SIG-M5 treated with dmso at 0.1 percent for 504 hours (cell line): ENCODE measurements at regions not wholly inside any gene's neighbourhood (a gene's known extent, or its start where the extent isn't known, plus 50 kb on each side); places are given as distances from the start of the nearest gene placed in this dataset.

Source experiments
- DNase-seq: peaks from one replicate; lab custom pipeline; 2025; ENCODE audit not compliant: unreplicated experiment; lab: John Stamatoyannopoulos, UW

DNA sequence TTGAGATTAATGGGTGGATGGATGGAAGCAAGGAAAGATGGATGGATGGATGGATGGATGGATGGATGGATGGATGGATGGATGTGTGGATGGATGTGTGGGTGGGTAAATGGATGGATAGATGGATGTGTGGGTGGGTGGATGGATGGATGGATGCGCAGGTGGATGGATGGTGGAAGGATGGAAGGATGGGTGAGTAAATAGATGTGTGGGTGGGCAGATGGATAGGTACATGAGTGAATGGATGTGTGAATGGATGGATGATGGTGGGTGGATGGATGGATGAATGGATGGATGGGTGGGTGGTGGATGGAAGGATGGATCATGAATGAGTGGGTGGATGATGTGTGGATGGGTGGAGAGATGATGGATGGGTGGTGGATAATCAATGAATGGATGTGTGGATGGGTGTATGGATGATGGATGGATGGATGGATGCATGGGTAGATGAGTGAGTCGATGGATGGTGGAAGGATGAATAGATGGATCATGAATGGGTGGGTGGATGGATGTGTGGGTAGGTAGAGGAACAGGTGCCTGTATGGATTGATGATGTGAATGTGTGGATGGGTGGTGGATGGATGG is 375.2 kb downstream of the BRD1 start:
- DNase-seq = no peak

DNA sequence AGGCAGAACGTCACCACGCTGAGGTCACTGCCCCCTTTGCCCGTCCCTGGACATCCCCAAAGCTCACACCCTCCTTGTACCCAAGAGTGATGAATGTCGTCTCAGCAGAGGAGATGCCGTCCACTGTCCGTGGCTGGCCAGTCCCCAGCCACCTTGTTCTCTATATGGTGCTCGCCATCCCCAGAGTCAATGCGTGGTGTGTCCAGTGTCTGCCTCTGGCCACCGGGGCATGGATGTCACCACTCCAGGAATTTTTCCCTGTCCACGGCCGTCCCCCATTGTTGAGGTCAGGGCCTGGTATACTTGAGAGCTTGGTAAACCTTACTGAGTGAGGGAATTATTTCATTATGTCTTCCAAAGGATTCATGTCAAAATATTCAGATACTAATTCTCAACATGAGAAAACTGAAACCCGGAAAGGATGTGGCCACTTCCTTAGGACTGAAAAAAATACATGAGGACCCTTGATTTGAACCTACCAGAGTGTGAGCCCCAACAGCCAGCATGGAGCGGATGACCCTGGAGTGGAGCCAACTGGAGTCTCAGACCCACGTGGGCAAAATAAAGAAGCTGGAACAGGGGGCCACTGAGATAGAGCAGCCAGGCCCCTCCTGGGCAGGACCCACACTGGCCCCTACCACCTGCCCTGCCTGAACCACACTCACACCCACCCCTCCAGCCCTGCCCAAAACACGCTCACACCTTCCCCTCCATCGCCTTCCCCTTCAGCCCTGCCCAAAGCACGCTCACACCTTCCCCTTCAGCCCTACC is 376.4 kb downstream of the BRD1 start:
- no peak for DNase-seq

DNA sequence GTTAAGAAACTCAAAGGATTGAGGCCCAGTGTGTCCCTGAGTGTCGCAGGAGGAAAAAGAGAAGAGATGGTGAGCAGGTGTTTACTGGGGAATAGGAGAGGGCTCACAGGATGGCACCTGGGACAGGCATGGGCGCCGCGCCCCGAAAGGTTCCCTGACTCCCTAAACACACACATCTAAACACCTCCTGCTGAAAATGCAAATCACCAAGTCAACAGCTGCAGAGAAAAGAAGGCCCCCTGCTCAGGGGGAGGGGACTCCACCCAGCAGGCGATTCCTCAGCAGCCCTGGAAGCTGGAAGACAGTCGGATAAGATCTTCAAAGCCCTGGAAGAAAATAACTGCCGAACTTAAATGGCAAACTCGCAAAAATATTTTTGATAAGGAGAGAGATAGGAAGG is 377.2 kb downstream of the BRD1 start:
- no peak for DNase-seq

DNA sequence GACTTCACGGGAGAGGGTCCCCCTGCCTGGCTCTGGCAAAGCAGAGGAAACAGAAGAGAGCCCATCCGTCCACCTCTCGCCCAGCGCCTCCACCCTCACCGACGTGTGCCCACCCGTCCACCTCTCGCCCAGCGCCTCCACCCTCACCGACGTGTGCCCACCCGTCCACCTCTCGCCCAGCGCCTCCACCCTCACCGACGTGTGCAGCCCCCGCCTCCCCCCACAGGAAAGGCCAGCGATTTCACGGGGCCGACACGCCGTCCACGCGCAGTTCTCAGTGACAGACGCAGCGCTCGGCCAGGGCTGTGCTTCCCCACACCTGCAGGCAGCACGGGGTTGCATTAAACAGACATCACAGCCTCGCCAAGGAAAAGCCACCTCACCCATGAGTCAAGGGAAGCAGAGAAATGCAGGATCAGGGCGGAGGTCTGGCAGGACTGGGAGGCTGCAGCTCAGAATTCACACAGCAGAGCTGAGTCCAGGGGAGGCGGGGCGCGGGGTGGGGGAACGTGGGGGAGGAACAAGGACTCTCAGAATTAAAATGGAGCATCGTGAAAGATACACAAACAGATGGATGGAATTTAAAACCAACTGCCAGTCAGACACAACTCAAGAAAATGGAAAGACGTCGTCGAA is 377.7 kb downstream of the BRD1 start:
- no peak for DNase-seq

DNA sequence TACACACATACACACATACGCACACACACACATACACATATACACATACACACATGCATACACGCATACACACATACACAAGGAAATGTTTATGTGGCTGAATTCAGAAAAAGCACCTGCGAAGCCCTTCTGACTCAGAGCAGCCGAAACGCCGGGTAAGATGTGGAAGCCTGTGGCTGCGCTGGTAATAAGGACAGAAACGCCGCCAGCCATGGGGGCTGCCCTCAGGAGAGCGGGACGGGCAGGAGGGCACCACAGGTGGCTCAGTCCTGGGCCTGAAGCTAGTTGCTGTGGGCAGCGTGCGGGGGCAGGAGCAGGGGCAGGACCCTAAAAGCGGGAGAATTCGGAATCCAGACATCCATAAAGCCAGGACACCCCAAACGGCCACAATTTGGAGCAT is 378.3 kb downstream of the BRD1 start:
- no peak for DNase-seq

DNA sequence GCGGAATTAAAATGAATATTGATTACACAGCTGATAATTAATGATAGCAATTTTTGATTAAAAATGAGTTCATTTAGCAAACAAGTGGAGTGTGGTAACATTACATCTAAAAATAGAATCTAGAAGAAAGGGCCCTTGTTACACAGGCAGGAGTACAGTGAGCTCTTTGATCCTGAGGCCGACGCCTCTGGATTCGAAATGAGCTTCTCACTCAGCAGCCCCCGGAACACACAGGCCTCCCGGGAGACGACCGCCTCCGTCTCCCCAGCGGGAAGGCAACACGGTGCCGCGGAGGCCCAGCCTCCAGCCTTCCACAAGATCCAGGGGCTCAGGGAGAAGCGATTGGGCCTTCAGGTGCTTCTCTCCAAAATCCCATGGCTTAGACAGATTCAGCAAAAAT is 379.1 kb downstream of the BRD1 start:
- DNase-seq = no peak

DNA sequence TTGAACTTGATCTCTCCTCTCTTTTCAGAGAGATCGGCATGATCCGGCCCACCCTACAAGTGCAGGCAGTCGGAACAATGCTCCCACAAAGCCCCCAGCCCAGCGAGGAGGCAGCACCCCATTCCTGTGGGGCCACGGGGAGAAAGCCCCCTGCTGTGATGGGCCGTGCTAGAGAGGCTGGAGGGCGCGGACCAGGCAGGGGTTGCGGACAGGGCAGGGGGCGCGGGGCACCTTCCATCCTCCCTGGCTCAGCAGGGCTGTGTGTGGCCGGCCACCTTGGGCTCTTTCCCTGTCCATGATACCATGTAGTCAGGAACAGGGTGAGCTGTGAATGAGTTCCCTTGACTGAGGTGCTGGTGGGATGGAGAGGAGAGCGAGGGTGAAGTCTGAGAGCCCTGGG is 379.8 kb downstream of the BRD1 start:
- DNase-seq = no peak

DNA sequence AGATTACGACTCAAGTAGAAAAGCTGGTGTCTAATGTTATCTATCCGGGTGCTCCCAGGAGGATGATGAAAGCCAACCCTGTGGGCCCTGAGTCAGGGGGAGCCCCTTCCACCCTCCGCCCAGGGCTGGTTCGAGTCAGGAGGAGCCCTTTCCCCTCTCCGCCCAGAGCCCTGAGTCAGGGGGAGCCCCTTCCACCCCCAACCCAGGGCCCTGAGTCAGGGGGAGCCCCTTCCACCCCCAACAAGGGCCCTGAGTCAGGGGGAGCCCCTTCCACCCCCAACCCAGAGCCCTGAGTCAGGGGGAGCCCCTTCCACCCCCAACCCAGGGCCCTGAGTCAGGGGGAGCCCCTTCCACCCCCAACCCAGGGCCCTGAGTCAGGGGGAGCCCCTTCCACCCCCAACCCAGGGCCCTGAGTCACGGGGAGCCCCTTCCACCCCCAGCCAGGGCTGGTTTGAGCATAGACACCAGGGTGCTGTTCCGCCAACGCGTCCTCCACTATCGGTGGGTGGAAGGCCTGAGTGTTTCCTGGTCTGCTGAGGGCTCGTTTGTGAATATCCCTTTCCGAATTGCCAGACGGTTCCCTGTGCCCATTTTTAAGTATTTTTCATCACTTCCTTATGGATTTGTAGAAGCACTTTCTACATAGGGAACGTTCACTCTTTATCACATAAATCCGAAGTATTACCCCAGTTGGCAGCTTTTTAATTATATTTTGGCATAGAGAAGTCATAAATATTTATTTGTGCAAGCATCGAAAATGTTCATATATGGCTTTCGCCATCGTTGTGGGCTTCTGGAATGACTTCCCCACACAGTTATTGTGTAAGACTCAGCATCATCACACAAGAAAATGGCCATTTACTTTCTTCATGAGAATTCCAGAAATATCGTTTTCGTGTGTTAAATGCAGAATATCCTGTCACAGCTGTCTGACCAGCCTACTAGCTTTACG is 380.6 kb downstream of the BRD1 start:
- DNase-seq = no peak

DNA sequence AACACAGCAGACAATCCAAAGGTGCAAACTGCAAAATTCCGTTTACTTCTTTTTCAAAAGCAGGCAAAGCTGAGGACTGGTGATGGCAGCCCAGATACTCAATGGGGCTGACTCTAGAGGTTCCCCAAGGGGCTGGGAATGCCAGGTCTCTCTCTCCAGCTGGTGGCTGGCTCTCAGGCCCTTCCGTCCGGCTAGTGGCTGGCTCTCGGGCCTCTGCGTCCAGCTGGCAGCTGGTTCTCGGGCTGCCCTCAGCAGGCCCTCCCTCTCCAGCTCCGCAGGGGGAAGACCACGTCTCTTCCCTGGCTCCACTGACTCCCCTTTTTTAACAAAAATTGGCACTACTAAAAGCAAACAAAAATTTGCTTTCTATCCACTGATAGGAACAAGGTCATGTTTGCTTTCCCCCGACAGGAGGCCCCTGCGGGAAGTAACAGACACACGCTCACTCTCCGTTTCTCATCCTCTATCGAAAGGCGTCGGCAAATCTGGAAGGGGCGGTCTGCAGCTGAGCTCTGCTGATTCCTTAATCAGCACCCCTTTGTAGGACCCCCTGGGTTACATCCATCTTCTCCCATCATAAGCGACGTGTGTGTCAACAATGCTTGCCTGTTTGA is 381.4 kb downstream of the BRD1 start:
- no peak for DNase-seq

DNA sequence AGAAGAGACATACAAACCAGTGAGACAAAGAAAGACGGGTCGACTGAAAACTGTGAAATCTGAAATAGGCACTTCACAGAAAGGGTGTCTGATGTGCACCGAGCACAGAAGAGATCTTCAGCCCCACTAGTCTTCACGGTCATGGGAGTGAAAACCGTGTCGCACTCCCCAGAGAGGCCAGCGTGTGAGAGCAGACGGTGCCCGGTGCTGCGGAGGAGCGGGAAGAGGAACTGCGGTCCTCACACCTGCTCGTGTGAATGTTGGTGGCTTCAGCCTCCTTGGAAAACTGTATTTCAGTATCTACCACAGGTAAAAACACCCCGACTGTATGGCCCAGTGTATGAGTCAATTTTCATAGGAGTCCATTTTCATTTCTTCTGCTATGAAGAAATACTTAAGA is 382.9 kb downstream of the BRD1 start:
- no peak for DNase-seq

DNA sequence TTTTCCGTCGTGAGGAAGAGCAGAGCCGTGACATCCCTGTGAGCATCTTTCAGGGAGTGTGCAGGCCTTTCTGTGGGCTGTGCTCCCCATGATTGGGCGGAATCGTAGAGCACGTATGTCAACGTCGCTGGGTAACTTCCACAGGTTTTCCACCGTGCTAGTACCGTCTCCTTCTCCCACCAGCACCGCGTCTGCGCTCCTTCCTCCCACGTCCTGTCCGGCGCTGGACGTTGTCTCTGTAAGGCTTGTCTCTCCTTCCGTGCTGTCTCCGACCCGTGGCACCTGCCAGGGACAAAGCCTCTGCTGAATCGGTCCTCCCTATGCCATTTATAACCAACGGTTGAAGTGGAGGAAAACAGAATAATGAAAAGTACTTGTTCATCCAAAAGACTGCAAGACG is 386.7 kb downstream of the BRD1 start:
- DNase-seq = no peak

DNA sequence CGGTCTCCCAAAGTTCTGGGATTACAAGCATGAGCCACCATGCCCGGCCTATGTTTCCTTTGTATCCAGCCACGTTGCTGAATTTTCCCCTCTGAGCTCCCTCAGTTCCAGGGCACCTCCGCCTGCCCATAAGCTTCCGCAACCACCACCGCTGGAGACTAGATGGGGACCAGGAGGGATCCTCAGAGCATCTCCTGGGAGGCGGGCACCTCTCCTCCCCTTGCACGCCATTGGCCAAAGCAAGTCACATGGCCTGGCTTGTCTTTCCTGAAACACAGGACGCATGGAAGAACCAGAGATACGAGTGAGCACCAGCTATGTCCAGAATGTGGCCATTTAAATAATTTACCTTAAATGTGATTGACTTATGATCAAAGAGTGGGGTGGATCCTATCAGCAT is 388.3 kb downstream of the BRD1 start:
- DNase-seq = no peak

DNA sequence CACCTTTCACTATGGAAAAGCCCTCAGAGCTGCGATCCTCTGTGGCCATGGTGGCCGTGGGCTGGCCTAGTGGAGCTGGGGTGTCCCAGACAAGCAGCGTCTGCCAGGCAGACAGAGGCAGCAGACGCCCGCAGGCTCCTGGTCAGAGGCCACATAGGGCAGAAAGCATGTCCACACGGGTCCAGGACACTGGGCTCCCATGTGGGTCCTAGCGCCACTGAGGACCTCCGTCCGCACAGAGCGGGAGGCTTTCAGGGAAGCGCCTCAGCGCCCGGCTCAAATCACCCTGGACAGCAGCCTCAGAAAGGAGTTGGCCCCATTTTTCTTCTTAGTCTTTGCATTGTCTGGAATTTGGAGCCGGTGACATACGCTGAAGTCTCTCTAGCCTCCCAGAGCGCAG is 389.7 kb downstream of the BRD1 start:
- DNase-seq = no peak

DNA sequence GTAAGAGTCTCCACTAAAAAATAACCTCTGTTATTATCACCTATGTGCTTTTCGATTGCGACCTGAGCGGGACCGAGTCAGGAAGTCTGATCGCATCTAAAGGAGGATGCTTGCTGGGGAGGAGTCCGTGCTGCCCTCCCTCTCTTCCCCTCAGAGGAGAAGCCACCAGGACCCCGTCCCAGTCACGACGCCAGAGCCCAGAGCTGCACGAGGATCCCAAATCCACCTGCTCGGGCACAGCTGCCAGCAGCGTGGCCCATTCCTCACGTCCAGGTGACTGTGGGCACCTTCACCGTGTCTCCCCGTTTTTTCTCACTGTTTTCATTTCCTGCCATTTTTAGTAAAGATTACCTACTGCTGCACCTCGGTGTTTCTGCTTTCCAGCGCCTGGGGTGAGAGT is 390.3 kb downstream of the BRD1 start:
- DNase-seq = no peak

DNA sequence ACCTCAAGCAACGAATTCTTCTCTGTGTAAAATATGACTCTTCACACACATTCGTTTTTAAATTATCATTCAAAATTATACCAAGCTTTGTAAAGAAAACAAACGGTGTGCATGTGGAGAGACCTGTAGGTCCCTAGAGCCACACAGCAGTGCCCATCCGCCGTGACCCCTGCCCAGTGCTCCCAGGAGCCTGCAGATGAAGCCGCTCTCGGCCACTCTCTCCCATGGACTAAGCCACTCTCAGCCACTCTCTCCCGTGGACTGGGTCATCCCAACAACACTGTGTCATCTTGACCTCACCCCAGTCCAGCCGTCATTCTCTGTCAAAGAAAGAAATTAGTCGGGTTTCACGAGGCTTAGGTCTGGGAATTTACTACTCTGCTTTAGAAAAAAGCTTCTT is 391.6 kb downstream of the BRD1 start:
- DNase-seq = no peak

DNA sequence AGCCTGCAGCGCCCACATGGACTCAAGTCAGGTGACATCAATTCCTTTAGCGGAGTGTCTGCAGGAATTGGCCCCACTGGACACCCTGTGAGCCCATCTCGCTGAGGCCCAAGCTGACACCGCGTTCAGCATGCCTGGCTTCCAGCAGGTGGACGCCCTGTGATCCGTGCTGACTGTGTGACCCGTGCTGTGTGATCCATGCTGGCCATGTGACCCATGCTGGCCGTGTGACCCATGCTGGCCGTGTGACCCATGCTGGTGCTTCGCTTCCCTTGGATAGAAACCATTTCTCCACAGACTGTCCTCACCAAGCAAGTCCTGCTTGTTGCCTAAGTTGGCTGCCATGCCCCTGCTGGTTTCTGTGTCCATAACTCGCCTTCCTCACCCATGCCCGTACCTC is 392.1 kb downstream of the BRD1 start:
- DNase-seq = no peak

DNA sequence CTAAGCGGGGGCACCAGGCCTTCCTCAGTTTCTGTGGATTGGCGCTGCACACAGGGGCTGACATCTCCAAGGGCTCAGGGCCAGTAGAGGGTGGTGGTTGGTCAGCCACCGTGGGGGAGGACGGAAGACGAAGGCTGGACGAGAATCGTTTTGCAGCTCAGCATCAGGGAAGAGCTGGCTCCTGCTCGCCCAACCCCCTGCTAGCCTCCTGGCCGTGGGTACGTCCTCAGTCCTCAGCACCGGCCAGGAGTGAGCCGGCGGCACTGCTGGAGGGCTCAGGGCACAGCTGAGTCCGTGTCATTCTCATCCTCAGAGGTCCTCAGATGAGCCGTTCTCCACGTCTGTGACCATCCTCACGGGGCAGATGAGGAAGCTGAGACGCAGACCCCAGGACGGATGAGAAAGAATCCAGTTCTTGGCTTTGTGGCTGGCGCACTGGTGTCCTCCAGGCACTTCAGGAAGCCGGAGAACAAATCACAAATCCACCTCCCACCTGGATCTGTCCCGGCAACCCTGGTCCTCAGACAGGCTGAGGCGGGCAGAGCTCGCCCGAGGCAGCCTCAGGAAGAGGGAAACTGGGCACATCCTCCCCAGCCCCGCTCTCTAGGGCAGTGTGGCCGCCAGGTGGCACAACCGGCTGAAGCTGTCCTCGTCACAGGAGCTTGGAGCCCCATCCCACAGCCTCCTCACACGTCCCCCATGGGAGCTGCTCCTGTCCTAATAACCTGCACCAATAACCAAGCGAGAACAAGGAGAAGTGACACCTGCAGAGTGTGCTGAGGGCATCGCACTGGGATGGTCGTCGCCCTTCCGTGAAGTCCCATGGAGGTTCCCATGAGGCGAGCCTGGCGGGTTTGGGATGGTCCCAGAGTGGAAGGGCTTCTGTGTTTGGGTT is 393.7 kb downstream of the BRD1 start:
- no peak for DNase-seq

DNA sequence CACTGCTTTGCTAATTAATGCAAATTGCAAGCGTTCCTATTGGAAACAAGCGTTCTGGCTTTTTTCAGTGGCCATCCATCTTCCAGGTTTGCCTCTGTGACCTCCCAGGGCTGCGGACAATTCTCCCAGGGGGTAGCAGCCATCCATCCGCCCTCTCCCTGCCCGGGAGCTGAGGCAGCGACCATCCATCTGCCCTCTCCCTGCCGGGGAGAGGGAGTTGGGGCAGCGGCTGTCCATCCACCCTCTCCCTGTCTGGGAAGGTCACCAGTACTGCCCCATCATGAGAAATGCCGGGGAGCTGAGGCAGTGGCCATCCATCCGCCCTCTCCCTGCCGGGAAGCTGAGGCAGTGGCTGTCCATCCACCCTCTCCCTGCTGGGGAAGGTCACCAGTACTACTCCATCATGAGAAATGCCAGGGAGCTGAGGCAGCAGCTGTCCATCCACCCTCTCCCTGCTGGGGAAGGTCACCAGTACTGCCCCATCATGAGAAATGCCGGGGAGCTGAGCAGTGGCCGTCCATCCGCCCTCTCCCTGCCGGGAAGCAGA is 394.7 kb downstream of the BRD1 start:
- no peak for DNase-seq

DNA sequence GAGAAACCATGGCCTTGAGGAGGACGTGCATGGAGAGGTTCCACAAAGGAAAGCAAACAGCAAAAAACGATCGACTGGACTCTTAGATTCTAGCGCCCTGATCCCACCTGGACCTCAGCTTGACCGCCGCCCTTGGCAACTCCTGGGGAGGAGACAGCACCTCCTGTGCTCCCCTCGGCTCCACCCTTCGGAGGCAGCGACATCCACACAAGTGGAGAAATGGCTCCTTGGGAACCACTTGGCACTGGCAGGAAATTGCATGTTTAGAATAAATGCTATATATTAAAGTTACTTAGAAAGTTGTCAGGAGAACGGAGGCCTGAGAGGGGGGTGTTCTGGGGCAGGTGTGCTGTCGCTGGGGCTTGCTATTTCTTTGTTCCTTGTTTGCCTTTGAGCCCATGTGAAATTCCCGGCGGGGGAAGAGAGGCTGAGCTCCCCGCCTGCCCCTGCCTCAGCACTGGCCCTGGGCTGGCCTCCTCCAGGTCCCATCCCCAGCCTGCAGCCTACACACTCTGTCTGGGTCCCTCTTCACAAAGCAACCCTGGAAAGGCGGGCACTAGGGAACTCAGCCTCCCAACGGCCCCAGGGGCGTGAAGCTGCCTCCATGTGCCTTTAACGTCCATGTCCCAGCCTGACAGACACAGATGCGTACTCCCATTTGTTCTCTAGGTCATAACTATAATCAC is 395.3 kb downstream of the BRD1 start:
- DNase-seq = no peak
